ENCODE measurements at regions not wholly inside any gene's neighbourhood (a gene's known extent, or its start where the extent isn't known, plus 50 kb on each side); places are given as distances from the start of the nearest gene placed in this dataset.

GRCh38 chr5:30932273-30933017, 261.0 kb upstream of the CDH6 start:
- DNase-seq (ENCODE audit: low read depth) = no peak

GRCh38 chr5:30930736-30931135, 262.8 kb upstream of the CDH6 start:
- peak; percentile 12 for DNase-seq (ENCODE audit: low read depth)

- DNase-seq (ENCODE audit: low read depth) = peak; percentile 1
These were observed 264.5 kb upstream of the CDH6 start for GRCh38 chr5:30928956-30929355.

- DNase-seq (ENCODE audit: low read depth) = no peak
These were observed 267.3 kb upstream of the CDH6 start for GRCh38 chr5:30926218-30926617.

GRCh38 chr5:30921388-30921787, 272.1 kb upstream of the CDH6 start:
- no peak for DNase-seq (ENCODE audit: low read depth)

- DNase-seq (ENCODE audit: low read depth) = no peak
These were observed 275.3 kb upstream of the CDH6 start for GRCh38 chr5:30918171-30918570.

GRCh38 chr5:30908356-30908755, 285.1 kb upstream of the CDH6 start:
- no peak for DNase-seq (ENCODE audit: low read depth)

- no peak for DNase-seq (ENCODE audit: low read depth)
These were observed 293.1 kb upstream of the CDH6 start for GRCh38 chr5:30900367-30900766.

GRCh38 chr5:30894811-30895210, 298.7 kb upstream of the CDH6 start:
- DNase-seq (ENCODE audit: low read depth) = no peak

GRCh38 chr5:30891660-30892059, 301.8 kb upstream of the CDH6 start:
- DNase-seq (ENCODE audit: low read depth) = no peak

GRCh38 chr5:30890377-30890776, 303.1 kb upstream of the CDH6 start:
- DNase-seq (ENCODE audit: low read depth) = no peak

- no peak for DNase-seq (ENCODE audit: low read depth)
These were observed 313.0 kb upstream of the CDH6 start for GRCh38 chr5:30880514-30880913.

- DNase-seq (ENCODE audit: low read depth) = no peak
These were observed 313.6 kb upstream of the CDH6 start for GRCh38 chr5:30879887-30880286.

- no peak for DNase-seq (ENCODE audit: low read depth)
These were observed 314.7 kb upstream of the CDH6 start for GRCh38 chr5:30878746-30879145.

- no peak for DNase-seq (ENCODE audit: low read depth)
These were observed 315.2 kb upstream of the CDH6 start for GRCh38 chr5:30878296-30878695.

GRCh38 chr5:30874241-30875034, 319.0 kb upstream of the CDH6 start:
- no peak for DNase-seq (ENCODE audit: low read depth)

- no peak for DNase-seq (ENCODE audit: low read depth)
These were observed 322.3 kb upstream of the CDH6 start for GRCh38 chr5:30871196-30871595.

GRCh38 chr5:30867711-30868110, 325.8 kb upstream of the CDH6 start:
- DNase-seq (ENCODE audit: low read depth) = no peak

- no peak for DNase-seq (ENCODE audit: low read depth)
These were observed 327.3 kb upstream of the CDH6 start for GRCh38 chr5:30866142-30866541.

GRCh38 chr5:30856242-30856641, 337.2 kb upstream of the CDH6 start:
- no peak for DNase-seq (ENCODE audit: low read depth)

GRCh38 chr5:30853158-30853557, 340.3 kb upstream of the CDH6 start:
- DNase-seq (ENCODE audit: low read depth) = no peak

GRCh38 chr5:30850866-30851265, 342.6 kb upstream of the CDH6 start:
- no peak for DNase-seq (ENCODE audit: low read depth)

- peak; percentile 1 for DNase-seq (ENCODE audit: low read depth)
These were observed 343.4 kb upstream of the CDH6 start for GRCh38 chr5:30849931-30850710.

Measured in EH (cell line).